ENCODE measurements at regions not wholly inside any gene's neighbourhood (a gene's known extent, or its start where the extent isn't known, plus 50 kb on each side); places are given as distances from the start of the nearest gene placed in this dataset.

- H3K36me3 ChIP-seq (ENCODE audit: insufficient read depth), result no peaks in the 10 kb centered on the region
- no peaks in the 10 kb centered on the region for H4K20me1 ChIP-seq (replicated peaks; ENCODE audit: insufficient read depth)
- Mint-ChIP-seq H3K4me3 (no peak overlapping the region), H3K27me3 (ENCODE audit: insufficient read depth, low read depth, poor library complexity) (peaks cover 1% of the 10 kb centered on the region), H3K9me3 (no peaks in the 10 kb centered on the region), H3K36me3 (ENCODE audit: low read depth) (no peaks in the 10 kb centered on the region), H3K4me1 (peaks cover under 1% of the 10 kb centered on the region; the same call in 2 of the 3 replicates), H3K27ac (no peak overlapping the region)
- no peak overlapping the region for H3K27ac ChIP-seq (ENCODE audit: low read depth)
- no peak overlapping the region for H3K4me3 ChIP-seq
- no peaks in the 10 kb centered on the region for H3K27me3 ChIP-seq (ENCODE audit: insufficient read depth)
- TF ChIP-seq CREB1 (CRISPR knock-in tag; IDR thresholded peaks at IDR 0.05; ENCODE audit: low read depth), result no peak
- TF ChIP-seq ETS1 (IDR thresholded peaks at IDR 0.05), result no peak
- ATAC-seq, result no peak
- no peak for DNase-seq (ENCODE audit: low spot score)
- no peak overlapping the region for H2AFZ ChIP-seq
- no peaks in the 10 kb centered on the region for H3F3A ChIP-seq (replicated peaks; ENCODE audit: low read depth)
- no peaks in the 10 kb centered on the region for H3K4me1 ChIP-seq (ENCODE audit: insufficient read depth)
- H3K9me2 ChIP-seq (ENCODE audit: insufficient read depth), result no peaks in the 10 kb centered on the region
- H3K79me2 ChIP-seq (replicated peaks; ENCODE audit: insufficient read depth), result no peaks in the 10 kb centered on the region
- H3K4me2 ChIP-seq, result no peak overlapping the region
Observed at GRCh38 chr5:33300209-33300742, 140.5 kb upstream of the TARS1 start.

- H3K4me2 ChIP-seq, result no peak overlapping the region
- no peaks in the 10 kb centered on the region for H3K4me1 ChIP-seq (ENCODE audit: insufficient read depth)
- Mint-ChIP-seq H3K4me1 (no peaks in the 10 kb centered on the region), H3K36me3 (ENCODE audit: low read depth) (no peaks in the 10 kb centered on the region), H3K27ac (no peak overlapping the region), H3K9me3 (no peaks in the 10 kb centered on the region), H3K27me3 (ENCODE audit: insufficient read depth, low read depth, poor library complexity) (peaks cover 1% of the 10 kb centered on the region), H3K4me3 (no peak overlapping the region)
- no peak for ATAC-seq
- no peak overlapping the region for H2AFZ ChIP-seq
- H3K79me2 ChIP-seq (replicated peaks; ENCODE audit: insufficient read depth), result no peaks in the 10 kb centered on the region
- no peaks in the 10 kb centered on the region for H3K27me3 ChIP-seq (ENCODE audit: insufficient read depth)
- no peak for DNase-seq (ENCODE audit: low spot score)
- H3K4me3 ChIP-seq, result no peak overlapping the region
- no peaks in the 10 kb centered on the region for H4K20me1 ChIP-seq (replicated peaks; ENCODE audit: insufficient read depth)
- TF ChIP-seq CTCF (conservative IDR thresholded peaks at IDR 0.05; ENCODE audit: low read depth in 2 of 2) (no peak), EZH2phosphoT487 (IDR thresholded peaks at IDR 0.05; ENCODE audit: unreplicated experiment) (no peak), REST (IDR thresholded peaks at IDR 0.05; ENCODE audit: unreplicated experiment) (no peak), ZNF114 (CRISPR knock-in tag; IDR thresholded peaks at IDR 0.05) (no peak), NANOG (IDR thresholded peaks at IDR 0.05; ENCODE audit: borderline replicate concordance) (no peak), STAT1 (IDR thresholded peaks at IDR 0.05; ENCODE audit: unreplicated experiment) (no peak), EZH2 (IDR thresholded peaks at IDR 0.05; ENCODE audit: low read depth, unreplicated experiment) (no peak), ZNF331 (CRISPR knock-in tag; IDR thresholded peaks at IDR 0.05; ENCODE audit: low read depth) (no peak), ETS1 (IDR thresholded peaks at IDR 0.05) (no peak), CREB1 (CRISPR knock-in tag; IDR thresholded peaks at IDR 0.05; ENCODE audit: low read depth) (no peak)
- no peaks in the 10 kb centered on the region for H3K36me3 ChIP-seq (ENCODE audit: insufficient read depth)
- no peaks in the 10 kb centered on the region for H3F3A ChIP-seq (replicated peaks; ENCODE audit: low read depth)
- no peak overlapping the region for H3K27ac ChIP-seq (ENCODE audit: low read depth)
- no peaks in the 10 kb centered on the region for H3K9me2 ChIP-seq (ENCODE audit: insufficient read depth)
Observed at GRCh38 chr5:33303579-33304095, 137.1 kb upstream of the TARS1 start.

Measured in GM23338 (cell line).